ENCODE measurements at regions not wholly inside any gene's neighbourhood (a gene's known extent, or its start where the extent isn't known, plus 50 kb on each side); places are given as distances from the start of the nearest gene placed in this dataset.

DNA sequence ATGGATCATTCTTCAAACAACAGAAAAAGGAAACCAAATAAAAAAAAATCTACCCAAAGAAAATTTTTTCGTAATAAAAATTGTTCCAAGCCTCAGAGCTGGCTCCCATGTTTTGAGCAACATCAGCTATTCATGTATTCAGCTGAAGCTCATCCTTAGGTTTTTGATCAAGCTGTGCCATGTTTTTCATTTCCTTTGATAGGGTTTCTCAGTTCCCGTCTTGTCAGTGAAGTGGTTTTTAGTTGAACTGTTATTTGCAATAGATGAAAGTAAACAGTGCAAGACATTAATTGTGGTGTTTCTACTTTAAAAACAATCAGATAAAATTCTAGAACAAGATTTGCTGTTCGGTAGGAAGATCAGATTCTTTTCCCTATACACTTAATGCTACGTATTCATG, 55.4 kb upstream of the SPTSSB start:
- no peak overlapping the region for H3K4me2 ChIP-seq (ENCODE audit: control insufficient read depth, extremely low read depth, insufficient read depth, low read depth, low read length)
- no peaks in the 10 kb centered on the region for H3K9me1 ChIP-seq (ENCODE audit: control insufficient read depth, extremely low read depth, insufficient read depth, low read length)

DNA sequence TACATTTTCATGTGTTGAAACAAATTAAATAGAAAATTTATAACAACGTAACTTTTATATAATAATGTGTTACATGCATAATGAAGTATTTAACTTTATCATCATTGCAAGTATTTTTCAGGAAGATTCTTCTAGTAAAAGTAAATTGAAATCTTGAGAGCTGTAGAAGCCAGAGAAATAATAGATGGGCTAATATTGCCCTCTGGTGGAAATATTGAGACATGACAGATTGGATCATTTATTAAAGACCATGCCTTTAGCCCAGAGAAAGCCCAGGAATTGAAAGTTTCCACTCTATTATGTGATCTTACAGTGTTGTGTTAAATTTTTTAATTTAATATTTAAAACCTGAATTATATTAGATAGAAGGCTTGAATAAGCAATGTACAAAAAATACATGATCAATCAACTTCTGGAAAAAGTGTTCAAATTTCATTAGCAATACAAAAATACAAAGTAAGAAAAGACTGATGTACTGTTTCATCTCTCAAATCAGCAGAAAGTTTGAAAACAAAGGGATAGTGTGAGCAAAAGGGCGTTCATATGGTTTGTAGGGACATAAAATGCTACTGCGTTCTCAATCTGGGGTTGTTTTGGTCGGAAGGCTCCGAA, 52.7 kb upstream of the SPTSSB start:
- no peak for FAIRE-seq
- Histone ChIP-seq H3K4me3 (ENCODE audit: control insufficient read depth in 2 of 3, extremely low read depth in 1 of 3, insufficient read depth in 2 of 3, low read depth in 1 of 3, low read length in 3 of 3) (no peak overlapping the region), H3K36me3 (ENCODE audit: control insufficient read depth in 2 of 2, extremely low read depth in 1 of 2, insufficient read depth in 2 of 2, low read length in 2 of 2) (no peaks in the 10 kb centered on the region), H3K4me2 (ENCODE audit: control insufficient read depth, extremely low read depth, insufficient read depth, low read depth, low read length) (no peak overlapping the region), H3K27me3 (ENCODE audit: control insufficient read depth, extremely low read depth, insufficient read depth, low read length) (no peaks in the 10 kb centered on the region), H3K9ac (ENCODE audit: control insufficient read depth, extremely low read depth, insufficient read depth, low read length) (no peak overlapping the region), H4K20me1 (ENCODE audit: control insufficient read depth, extremely low read depth, insufficient read depth, low read length) (no peaks in the 10 kb centered on the region), H3K4me1 (ENCODE audit: control insufficient read depth, extremely low read depth, insufficient read depth, low read length) (peaks cover 14% of the 10 kb centered on the region), H3K9me3 (ENCODE audit: control insufficient read depth, low read depth, low read length) (no peaks in the 10 kb centered on the region), H3K79me2 (ENCODE audit: control insufficient read depth, insufficient read depth, low read length) (no peaks in the 10 kb centered on the region), H3K9me1 (ENCODE audit: control insufficient read depth, extremely low read depth, insufficient read depth, low read length) (no peaks in the 10 kb centered on the region), H2AFZ (ENCODE audit: control insufficient read depth, low read length) (no peak overlapping the region), H3K27ac (ENCODE audit: control insufficient read depth, insufficient read depth, low read length) (no peak overlapping the region)
- no peak for TF ChIP-seq EZH2 (IDR thresholded peaks at IDR 0.05; ENCODE audit: low read length)
- TF ChIP-seq, protein P1, sequence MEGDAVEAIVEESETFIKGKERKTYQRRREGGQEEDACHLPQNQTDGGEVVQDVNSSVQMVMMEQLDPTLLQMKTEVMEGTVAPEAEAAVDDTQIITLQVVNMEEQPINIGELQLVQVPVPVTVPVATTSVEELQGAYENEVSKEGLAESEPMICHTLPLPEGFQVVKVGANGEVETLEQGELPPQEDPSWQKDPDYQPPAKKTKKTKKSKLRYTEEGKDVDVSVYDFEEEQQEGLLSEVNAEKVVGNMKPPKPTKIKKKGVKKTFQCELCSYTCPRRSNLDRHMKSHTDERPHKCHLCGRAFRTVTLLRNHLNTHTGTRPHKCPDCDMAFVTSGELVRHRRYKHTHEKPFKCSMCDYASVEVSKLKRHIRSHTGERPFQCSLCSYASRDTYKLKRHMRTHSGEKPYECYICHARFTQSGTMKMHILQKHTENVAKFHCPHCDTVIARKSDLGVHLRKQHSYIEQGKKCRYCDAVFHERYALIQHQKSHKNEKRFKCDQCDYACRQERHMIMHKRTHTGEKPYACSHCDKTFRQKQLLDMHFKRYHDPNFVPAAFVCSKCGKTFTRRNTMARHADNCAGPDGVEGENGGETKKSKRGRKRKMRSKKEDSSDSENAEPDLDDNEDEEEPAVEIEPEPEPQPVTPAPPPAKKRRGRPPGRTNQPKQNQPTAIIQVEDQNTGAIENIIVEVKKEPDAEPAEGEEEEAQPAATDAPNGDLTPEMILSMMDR (optimal IDR thresholded peaks at IDR 0.05 in 1 of 3, IDR thresholded peaks at IDR 0.05 in 1 of 3, conservative IDR thresholded peaks at IDR 0.05 in 1 of 3; ENCODE audit: extremely low read depth in 1 of 3, insufficient read depth in 2 of 3, low read length in 3 of 3), result peak in 2 of 3 experiments; percentile 21 to 37
- DNase-seq (ENCODE audit: low read depth, low spot score), result no peak
- dilution Hi-C loops (cut with MboI; ENCODE audit: extremely low pct_ligation_motif_present, low sequenced_read_pairs), result no loop called here

More for the DNA sequence above, 55.4 kb upstream of the SPTSSB start:
- no peaks in the 10 kb centered on the region for H4K20me1 ChIP-seq (ENCODE audit: control insufficient read depth, extremely low read depth, insufficient read depth, low read length)
- no peak for DNase-seq (ENCODE audit: low read depth, low spot score)
- H3K27ac ChIP-seq (ENCODE audit: control insufficient read depth, insufficient read depth, low read length), result no peak overlapping the region
- no peaks in the 10 kb centered on the region for H3K27me3 ChIP-seq (ENCODE audit: control insufficient read depth, extremely low read depth, insufficient read depth, low read length)
- no peaks in the 10 kb centered on the region for H3K9me3 ChIP-seq (ENCODE audit: control insufficient read depth, low read depth, low read length)
- H3K9ac ChIP-seq (ENCODE audit: control insufficient read depth, extremely low read depth, insufficient read depth, low read length), result no peak overlapping the region
- H3K4me1 ChIP-seq (ENCODE audit: control insufficient read depth, extremely low read depth, insufficient read depth, low read length), result no peaks in the 10 kb centered on the region
- no peak overlapping the region for H2AFZ ChIP-seq (ENCODE audit: control insufficient read depth, low read length)
- FAIRE-seq, result no peak
- H3K36me3 ChIP-seq (ENCODE audit: control insufficient read depth in 2 of 2, extremely low read depth in 1 of 2, insufficient read depth in 2 of 2, low read length in 2 of 2), result no peaks in the 10 kb centered on the region
- no peak overlapping the region for H3K4me3 ChIP-seq (ENCODE audit: control insufficient read depth in 2 of 3, extremely low read depth in 1 of 3, insufficient read depth in 2 of 3, low read depth in 1 of 3, low read length in 3 of 3)
- dilution Hi-C loops (cut with MboI; ENCODE audit: extremely low pct_ligation_motif_present, low sequenced_read_pairs), result no loop called here
- H3K79me2 ChIP-seq (ENCODE audit: control insufficient read depth, insufficient read depth, low read length), result no peaks in the 10 kb centered on the region
- TF ChIP-seq, protein P1 (optimal IDR thresholded peaks at IDR 0.05 in 1 of 3, IDR thresholded peaks at IDR 0.05 in 1 of 3, conservative IDR thresholded peaks at IDR 0.05 in 1 of 3; ENCODE audit: extremely low read depth in 1 of 3, insufficient read depth in 2 of 3, low read length in 3 of 3), result no peak
- TF ChIP-seq EZH2 (IDR thresholded peaks at IDR 0.05; ENCODE audit: low read length), result no peak
